Cardiac fibroblast (primary cell): ENCODE measurements at regions not wholly inside any gene's neighbourhood (a gene's known extent, or its start where the extent isn't known, plus 50 kb on each side); places are given as distances from the start of the nearest gene placed in this dataset.

Source experiments
- DNase-seq, 2 donors: peaks; one replicate each; pipeline versions ENCODE4 v3.0.0 to v3.0.0-alpha.2; 2010; ENCODE audit warnings: low read depth in 2 of 2
- H3K4me3 ChIP-seq, 2 donors: replicated peaks in 1 of 2; 1 replicate in 1 of 2; 2 replicates in 1 of 2; pipeline ENCODE4 v1.5.1; 2011; ENCODE audit warnings: low read depth in 2 of 2, low read length in 2 of 2, mild to moderate bottlenecking in 2 of 2, moderate library complexity in 1 of 2
- TF ChIP-seq, protein P1 (sequence below): IDR thresholded peaks from one replicate; pipeline ENCODE4 v1.5.1; 2011; ENCODE audit warnings: low read depth, mild to moderate bottlenecking, low read length, inconsistent platforms

DNA sequence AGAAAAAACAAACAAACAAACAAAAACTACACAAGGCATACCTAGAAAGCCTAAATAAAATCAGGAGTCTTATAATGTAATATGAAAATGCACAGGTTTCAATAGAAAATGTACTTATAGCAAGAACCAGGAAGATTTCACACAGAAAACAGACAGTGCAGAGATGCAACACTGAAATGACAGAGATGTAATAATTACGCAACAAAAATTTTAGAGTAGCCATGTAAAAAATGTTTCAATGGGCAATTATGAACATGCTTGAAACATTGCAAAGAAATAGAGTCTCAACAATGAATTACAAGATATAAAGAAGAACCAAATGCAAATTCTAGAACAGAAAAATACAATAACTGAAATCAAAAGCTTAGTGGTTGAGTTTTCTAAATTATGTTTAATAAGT is 405.9 kb downstream of the PLK2 start:
- DNase-seq, result no peak
- H3K4me3 ChIP-seq, result no peak overlapping the region
- TF ChIP-seq, protein P1, sequence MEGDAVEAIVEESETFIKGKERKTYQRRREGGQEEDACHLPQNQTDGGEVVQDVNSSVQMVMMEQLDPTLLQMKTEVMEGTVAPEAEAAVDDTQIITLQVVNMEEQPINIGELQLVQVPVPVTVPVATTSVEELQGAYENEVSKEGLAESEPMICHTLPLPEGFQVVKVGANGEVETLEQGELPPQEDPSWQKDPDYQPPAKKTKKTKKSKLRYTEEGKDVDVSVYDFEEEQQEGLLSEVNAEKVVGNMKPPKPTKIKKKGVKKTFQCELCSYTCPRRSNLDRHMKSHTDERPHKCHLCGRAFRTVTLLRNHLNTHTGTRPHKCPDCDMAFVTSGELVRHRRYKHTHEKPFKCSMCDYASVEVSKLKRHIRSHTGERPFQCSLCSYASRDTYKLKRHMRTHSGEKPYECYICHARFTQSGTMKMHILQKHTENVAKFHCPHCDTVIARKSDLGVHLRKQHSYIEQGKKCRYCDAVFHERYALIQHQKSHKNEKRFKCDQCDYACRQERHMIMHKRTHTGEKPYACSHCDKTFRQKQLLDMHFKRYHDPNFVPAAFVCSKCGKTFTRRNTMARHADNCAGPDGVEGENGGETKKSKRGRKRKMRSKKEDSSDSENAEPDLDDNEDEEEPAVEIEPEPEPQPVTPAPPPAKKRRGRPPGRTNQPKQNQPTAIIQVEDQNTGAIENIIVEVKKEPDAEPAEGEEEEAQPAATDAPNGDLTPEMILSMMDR, result no peak

DNA sequence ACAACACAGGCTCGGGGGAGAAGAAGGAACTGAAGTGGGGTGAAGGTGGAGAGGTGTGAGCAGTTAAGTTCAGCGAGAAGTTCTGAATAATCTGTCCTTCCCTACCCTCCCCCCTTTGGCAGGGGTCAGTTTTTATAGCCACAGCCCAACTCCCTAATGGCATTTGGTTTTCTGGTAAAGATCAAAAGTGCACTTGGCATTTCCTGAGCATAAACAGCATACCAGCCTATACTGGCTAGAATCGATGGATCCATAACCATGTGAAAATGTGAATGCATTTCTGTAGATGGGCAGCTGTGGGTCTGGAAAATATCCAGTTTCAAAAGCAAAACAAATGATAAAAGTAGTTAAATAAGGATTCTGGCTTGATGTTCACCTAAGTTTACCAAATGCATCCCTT is 410.9 kb downstream of the PLK2 start:
- H3K4me3 ChIP-seq, result no peak overlapping the region
- TF ChIP-seq, protein P1, result no peak
- no peak for DNase-seq

DNA sequence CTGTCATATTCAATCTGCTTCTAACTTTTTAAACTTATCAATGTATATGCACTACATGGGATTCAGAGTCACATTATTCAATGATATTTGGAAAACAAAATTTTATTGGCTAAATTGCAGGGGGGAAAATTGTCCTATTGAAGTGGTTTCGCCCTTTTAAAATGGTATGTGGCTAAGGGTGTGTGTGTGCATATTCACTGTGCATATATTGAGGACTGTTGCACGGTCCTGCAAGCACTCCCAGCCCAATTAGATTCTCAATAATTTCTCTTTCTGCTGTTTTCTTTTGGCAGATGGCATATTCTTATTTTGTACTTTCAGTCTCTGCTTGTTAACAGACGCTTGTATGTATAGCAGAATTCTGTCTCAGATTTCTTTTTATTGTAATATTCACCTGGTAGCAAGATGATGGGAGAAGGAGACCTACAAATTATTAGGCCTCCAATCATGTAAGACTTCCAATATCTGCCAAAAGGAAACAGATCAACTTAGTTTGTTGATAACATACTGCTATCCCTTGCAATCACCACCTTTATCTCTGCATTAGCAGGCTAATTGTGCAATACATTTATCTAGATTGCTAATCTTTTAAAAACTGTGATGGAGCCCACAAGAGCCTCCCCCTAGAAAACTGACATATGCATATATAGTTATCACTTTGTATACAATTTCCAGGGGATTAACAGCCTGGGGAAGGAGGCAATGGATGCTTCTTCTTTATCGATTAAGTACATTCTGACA is 411.5 kb downstream of the PLK2 start:
- no peak for DNase-seq
- TF ChIP-seq, protein P1, result no peak
- no peak overlapping the region for H3K4me3 ChIP-seq

DNA sequence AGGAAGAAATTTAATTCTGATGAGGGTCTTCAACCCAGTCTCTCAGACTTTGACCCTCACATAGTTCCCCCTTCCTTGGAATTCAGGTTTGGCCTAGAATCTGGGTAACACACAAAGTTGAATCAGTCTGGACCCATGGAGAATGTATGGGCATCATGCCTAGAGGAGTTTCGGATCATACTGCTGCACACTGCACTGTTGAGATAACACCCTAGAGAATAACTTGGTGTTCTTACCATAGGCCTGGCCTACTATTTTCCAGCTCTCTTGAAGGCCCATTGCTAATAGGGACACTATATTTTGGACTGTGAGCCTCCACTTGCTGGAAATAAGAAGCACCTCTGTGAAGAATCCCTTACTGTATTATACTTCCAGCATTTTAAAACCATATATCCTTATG is 413.5 kb downstream of the PLK2 start:
- no peak overlapping the region for H3K4me3 ChIP-seq
- TF ChIP-seq, protein P1, result no peak
- DNase-seq, result no peak

DNA sequence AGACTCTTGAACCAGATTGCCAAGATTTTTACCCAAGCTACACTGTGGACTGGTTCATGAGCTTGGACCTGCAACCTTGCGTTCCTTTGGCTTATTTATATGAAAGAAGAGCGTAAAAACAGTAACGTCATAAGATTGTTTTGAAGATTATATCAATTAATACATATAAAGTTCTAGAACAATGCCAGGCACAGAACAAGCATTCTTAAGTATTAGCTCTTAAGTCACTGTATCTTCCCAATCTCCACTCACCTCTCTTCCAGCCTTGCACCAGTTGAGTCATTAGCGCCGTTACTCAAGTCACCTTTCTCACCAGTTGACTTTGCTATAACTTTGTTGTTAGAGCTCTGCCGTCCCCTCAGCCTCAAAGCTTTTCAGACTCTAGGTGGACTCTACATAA is 415.7 kb downstream of the PLK2 start:
- no peak overlapping the region for H3K4me3 ChIP-seq
- no peak for DNase-seq
- TF ChIP-seq, protein P1, result no peak

DNA sequence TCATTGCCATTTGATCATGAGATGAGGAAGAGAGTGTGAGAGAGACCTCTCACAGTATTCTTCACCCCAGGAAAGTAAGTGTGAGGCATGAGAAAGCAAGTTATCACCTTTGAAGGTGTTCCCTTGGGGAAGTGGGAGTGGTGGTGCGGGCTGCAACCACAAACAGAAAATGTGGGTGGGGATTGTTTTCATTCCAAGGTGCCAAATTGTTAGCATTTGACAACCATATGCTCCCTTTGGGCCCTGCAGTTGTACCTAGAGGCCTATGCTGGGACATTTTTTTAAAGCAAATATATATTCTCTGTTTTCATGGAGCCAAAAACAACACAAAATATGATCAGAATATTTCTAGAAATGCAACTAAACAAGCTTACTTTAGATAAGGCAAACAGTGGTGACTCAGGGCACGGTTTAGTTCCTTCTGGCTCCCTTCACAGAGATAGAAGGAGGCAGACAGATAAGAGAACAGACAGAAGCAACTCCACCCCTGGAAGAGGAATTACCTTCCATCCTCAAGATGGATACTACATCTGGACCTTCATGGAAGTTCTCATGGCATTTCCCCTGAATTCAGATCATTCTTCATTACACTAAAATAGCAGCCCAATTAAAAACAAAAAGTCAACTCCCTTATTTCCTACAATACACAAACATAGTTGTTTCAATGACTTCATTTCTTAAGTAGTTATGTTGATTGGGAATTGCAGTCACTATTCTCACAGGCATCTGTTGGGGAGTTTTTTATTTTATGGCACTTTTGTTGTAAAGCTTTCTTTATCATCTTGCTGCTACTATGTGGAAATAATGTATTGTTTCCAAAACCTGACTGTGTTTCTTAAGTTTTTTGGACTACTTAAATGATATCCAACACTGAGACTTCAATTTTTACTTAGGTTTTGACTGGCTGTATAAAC is 416.6 kb downstream of the PLK2 start:
- TF ChIP-seq, protein P1, result no peak
- peak in 1 of 2 donors; percentile 23 for DNase-seq
- no peak overlapping the region for H3K4me3 ChIP-seq
